IMR-90 (cell line): ENCODE measurements at regions not wholly inside any gene's neighbourhood (a gene's known extent, or its start where the extent isn't known, plus 50 kb on each side); places are given as distances from the start of the nearest gene placed in this dataset.

ENCODE experiments used
- ATAC-seq: fragments of 200-7000 bp; cut with Tn5 transposase; 2 replicates; pipeline ENCODE4 v1.9.1; 2020; ENCODE audit warnings: low read depth, mild to moderate bottlenecking, moderate library complexity
- BruUV-seq: library from RNA; stranded (reverse); fragments of 400-500 nt; replicated peaks from 2 replicates; lab custom pipeline; 2021; lab: Mats Ljungman, UMichigan
- CTCF ChIA-PET: fragments of 300-600 bp; formaldehyde crosslinking; extraction: SDS; loops from one replicate; lab custom pipeline; 2021; ENCODE audit warnings: antibody characterized with exemption; lab: Yijun Ruan, JAX
- POLR2A ChIA-PET: fragments of 300-600 bp; sonication (Branson Sonifier 250); formaldehyde crosslinking; loops from one replicate; lab custom pipeline; 2022; ENCODE audit warnings: antibody characterized with exemption; ENCODE audit not compliant: unreplicated experiment; lab: Charles Lee
- DNase-seq: peaks from one replicate; pipeline ENCODE4 v3.0.0; 2013
- H2AFZ ChIP-seq: replicated peaks from 2 replicates; pipeline ENCODE3; 2013; ENCODE audit warnings: low read length, mild to moderate bottlenecking; ENCODE audit not compliant: poor library complexity
- H2AK5ac ChIP-seq: 2 replicates; pipeline ENCODE4 v1.6.1; 2013; ENCODE audit warnings: low read depth, low read length, inconsistent platforms
- H2AK9ac ChIP-seq: replicated peaks from 2 replicates; pipeline ENCODE3; 2013; ENCODE audit warnings: mild to moderate bottlenecking, low read depth, low read length, moderate library complexity; ENCODE audit not compliant: poor library complexity
- H2BK120ac ChIP-seq: 2 replicates; pipeline ENCODE4 v1.6.1; 2013; ENCODE audit warnings: low read depth, low read length, inconsistent platforms
- H2BK15ac ChIP-seq: 3 replicates; pipeline ENCODE4 v1.6.1; 2013; ENCODE audit warnings: low read depth, low read length, inconsistent platforms
- H2BK20ac ChIP-seq: 2 replicates; pipeline ENCODE4 v1.6.1; 2013; ENCODE audit warnings: low read depth, mild to moderate bottlenecking, inconsistent platforms, low read length, moderate library complexity
- H2BK5ac ChIP-seq: 2 replicates; pipeline ENCODE4 v1.6.1; 2013; ENCODE audit warnings: mild to moderate bottlenecking, low read depth, low read length, inconsistent platforms; ENCODE audit not compliant: poor library complexity, severe bottlenecking
- H3K14ac ChIP-seq: replicated peaks from 2 replicates; pipeline ENCODE4 v1.6.1; 2013; ENCODE audit warnings: low read depth, low read length, inconsistent platforms
- H3K18ac ChIP-seq: 2 replicates; pipeline ENCODE4 v1.6.1; 2013; ENCODE audit warnings: low read depth, low read length, control low read depth
- H3K23ac ChIP-seq: 2 replicates; pipeline ENCODE4 v1.6.1; 2013; ENCODE audit warnings: low read depth, low read length, inconsistent platforms
- H3K27ac ChIP-seq: 2 replicates; pipeline ENCODE4 v1.5.1; 2013; ENCODE audit warnings: mild to moderate bottlenecking, control low read depth, low read length; ENCODE audit not compliant: insufficient read depth
- H3K27me3 ChIP-seq: 2 replicates; pipeline ENCODE4 v1.6.1; 2013; ENCODE audit warnings: low read length; ENCODE audit not compliant: control insufficient read depth, insufficient read depth
- H3K36me3 ChIP-seq: 2 replicates; pipeline ENCODE4 v1.6.1; 2013; ENCODE audit warnings: low read length, mixed read lengths; ENCODE audit not compliant: control insufficient read depth, insufficient read depth
- H3K4ac ChIP-seq: 2 replicates; pipeline ENCODE4 v1.6.1; 2013; ENCODE audit warnings: low read depth, low read length, inconsistent platforms
- H3K4me1 ChIP-seq: 2 replicates; pipeline ENCODE4 v1.6.1; 2013; ENCODE audit warnings: low read length, mixed read lengths; ENCODE audit not compliant: control insufficient read depth, insufficient read depth
- H3K4me2 ChIP-seq: 2 replicates; pipeline ENCODE4 v1.6.1; 2013; ENCODE audit warnings: low read depth, mild to moderate bottlenecking, control low read depth, low read length, moderate library complexity
- H3K4me3 ChIP-seq: 2 replicates; pipeline ENCODE4 v1.5.1; 2013; ENCODE audit warnings: low read depth, mild to moderate bottlenecking, control low read depth, low read length, moderate library complexity; ENCODE audit not compliant: insufficient read depth
- H3K56ac ChIP-seq: 2 replicates; pipeline ENCODE4 v1.6.1; 2013; ENCODE audit warnings: low read length, inconsistent platforms; ENCODE audit not compliant: insufficient read depth; ENCODE audit errors: extremely low read depth
- H3K79me1 ChIP-seq, 2 experiments: 2 replicates each; pipeline ENCODE4 v1.6.1; 2013; ENCODE audit warnings: low read length in 2 of 2, inconsistent platforms in 1 of 2, low read depth in 1 of 2
- H3K9ac ChIP-seq: 2 replicates; pipeline ENCODE4 v1.6.1; 2013; ENCODE audit warnings: low read depth, low read length, control low read depth
- H3K9me1 ChIP-seq: 2 replicates; pipeline ENCODE4 v1.6.1; 2013; ENCODE audit warnings: low read length, inconsistent platforms; ENCODE audit not compliant: insufficient read depth
- H3K9me3 ChIP-seq: 2 replicates; pipeline ENCODE4 v1.6.1; 2013; ENCODE audit warnings: low read length; ENCODE audit not compliant: control insufficient read depth, insufficient read depth
- H4K20me1 ChIP-seq: 2 replicates; pipeline ENCODE4 v1.6.1; 2013; ENCODE audit warnings: low read length, inconsistent platforms; ENCODE audit not compliant: insufficient read depth
- H4K5ac ChIP-seq: 2 replicates; pipeline ENCODE4 v1.6.1; 2013; ENCODE audit warnings: mild to moderate bottlenecking, low read depth, low read length, control low read depth
- H4K8ac ChIP-seq, 2 experiments: 2 replicates each; pipeline ENCODE4 v1.6.1; 2013; ENCODE audit warnings: low read depth in 2 of 2, low read length in 2 of 2, control low read depth in 1 of 2, inconsistent platforms in 1 of 2
- H4K91ac ChIP-seq: 2 replicates; pipeline ENCODE4 v1.6.1; 2013; ENCODE audit warnings: low read depth, low read length, inconsistent platforms; ENCODE audit not compliant: insufficient read depth
- BHLHE40 ChIP-seq: fragments of 150-350 bp; IDR thresholded peaks from 2 replicates; pipeline ENCODE4 v1.6.1; 2016; ENCODE audit warnings: mild to moderate bottlenecking, low read depth, low read length
- CHD1 ChIP-seq: IDR thresholded peaks from 2 replicates; pipeline ENCODE4 v1.6.1; 2012; ENCODE audit warnings: low read depth, low read length, improper control_type of control experiment
- FOS ChIP-seq: fragments of 150-350 bp; IDR thresholded peaks from 2 replicates; pipeline ENCODE4 v1.6.1; 2016; ENCODE audit warnings: low read depth, low read length
- MAFK ChIP-seq: IDR thresholded peaks from 2 replicates; pipeline ENCODE4 v1.6.1; 2012; ENCODE audit warnings: low read depth, low read length, improper control_type of control experiment
- MAZ ChIP-seq: IDR thresholded peaks from 2 replicates; pipeline ENCODE4 v1.6.1; 2012; ENCODE audit warnings: low read depth, mild to moderate bottlenecking, low read length, improper control_type of control experiment, moderate library complexity, borderline replicate concordance
- MXI1 ChIP-seq: IDR thresholded peaks from 2 replicates; pipeline ENCODE4 v1.6.1; 2012; ENCODE audit warnings: low read depth, mild to moderate bottlenecking, low read length, moderate library complexity, borderline replicate concordance
- NFE2L2 ChIP-seq: fragments of 150-350 bp; IDR thresholded peaks from 2 replicates; pipeline ENCODE4 v1.6.1; 2016; ENCODE audit warnings: low read depth, mild to moderate bottlenecking, low read length
- POLR2A ChIP-seq: IDR thresholded peaks from 2 replicates; pipeline ENCODE4 v1.6.1; 2012; ENCODE audit warnings: mild to moderate bottlenecking, low read depth, low read length
- RCOR1 ChIP-seq: IDR thresholded peaks from 2 replicates; pipeline ENCODE4 v1.6.1; 2012; ENCODE audit warnings: mild to moderate bottlenecking, low read length, improper control_type of control experiment; ENCODE audit not compliant: insufficient replicate concordance
- RFX5 ChIP-seq: IDR thresholded peaks from 2 replicates; pipeline ENCODE4 v1.8.0; 2012; ENCODE audit warnings: low read depth, mild to moderate bottlenecking, low read length, moderate library complexity
- SMC3 ChIP-seq: fragments of 150-350 bp; IDR thresholded peaks from 2 replicates; pipeline ENCODE4 v1.6.1; 2016; ENCODE audit warnings: low read depth, mild to moderate bottlenecking, antibody characterized with exemption, low read length, moderate library complexity
- WGBS, 2 experiments: methylation state at CpG; one replicate each; pipeline versions ENCODE4 v1.1.5 to v1.1.7; 2013; ENCODE audit warnings: missing lambda C conversion rate in 2 of 2; ENCODE audit not compliant: insufficient read length in 1 of 2; ENCODE audit errors: extremely low coverage in 2 of 2; 5-methylcytosine and 5-hydroxymethylcytosine counted together
- dilution Hi-C: fragments of 300-500 bp; cut with HindIII; formaldehyde crosslinking; loops from one replicate; pipeline ENCODE4 v1.14.3; 2018; ENCODE audit warnings: low sequenced_read_pairs; ENCODE audit not compliant: unreplicated experiment
- in situ Hi-C: fragments of 300-500 bp; cut with MboI; formaldehyde crosslinking; loops from 3 replicates; pipeline ENCODE4 v1.14.3; 2019; ENCODE audit warnings: low sequenced_read_pairs, inconsistent platforms, mixed read lengths
- intact Hi-C: fragments of 100-400 bp; cut with micrococcal nuclease; formaldehyde crosslinking; loops from 2 replicates; pipeline ENCODE4 v1.10.0; 2022
- TF ChIP-seq, protein P1 (sequence below): fragments of 150-350 bp; IDR thresholded peaks from 2 replicates; pipeline ENCODE4 v1.6.1; 2016; ENCODE audit warnings: low read depth, mild to moderate bottlenecking, low read length, moderate library complexity, borderline replicate concordance
- TF ChIP-seq, protein P2 (sequence below): conservative IDR thresholded peaks from 2 replicates; pipeline ENCODE4 v1.5.1; 2012; ENCODE audit warnings: mild to moderate bottlenecking, low read depth, low read length, improper control_type of control experiment
- TF ChIP-seq, protein P3 (sequence below): fragments of 150-350 bp; IDR thresholded peaks from 2 replicates; pipeline ENCODE4 v1.6.1; 2017; ENCODE audit warnings: mild to moderate bottlenecking, antibody characterized with exemption, low read length, low read depth

DNA sequence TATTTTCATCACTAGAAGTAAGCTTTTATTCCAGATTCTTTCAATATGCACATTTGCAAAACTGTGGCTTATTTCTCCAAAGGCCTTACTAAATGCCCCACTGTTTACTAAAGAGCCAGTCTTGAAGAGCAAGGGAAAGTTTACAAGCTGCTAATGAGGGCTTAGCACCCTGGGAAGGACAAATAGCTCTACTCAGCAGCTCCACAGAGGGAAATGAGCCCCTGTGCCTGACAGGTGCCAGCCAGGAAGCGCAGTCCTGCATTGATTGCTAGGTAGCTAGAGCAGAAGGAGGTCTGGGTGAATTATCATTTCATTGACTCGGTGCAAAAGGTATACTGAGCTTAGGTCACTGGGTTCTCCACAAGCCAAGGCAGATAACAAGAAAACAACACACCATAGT, 307.0 kb downstream of the SETD4 start:
- no peak overlapping the region for H4K5ac ChIP-seq
- no peak overlapping the region for H3K4me3 ChIP-seq
- H3K9ac ChIP-seq, result no peak overlapping the region
- intact Hi-C loops, result no loop called here
- no peak overlapping the region for H2AK9ac ChIP-seq
- TF ChIP-seq FOS (no peak), RFX5 (no peak), MAFK (no peak), NFE2L2 (no peak), MAZ (no peak), CHD1 (no peak), RCOR1 (no peak), BHLHE40 (no peak), MXI1 (no peak), SMC3 (no peak), POLR2A (no peak)
- TF ChIP-seq, protein P1, sequence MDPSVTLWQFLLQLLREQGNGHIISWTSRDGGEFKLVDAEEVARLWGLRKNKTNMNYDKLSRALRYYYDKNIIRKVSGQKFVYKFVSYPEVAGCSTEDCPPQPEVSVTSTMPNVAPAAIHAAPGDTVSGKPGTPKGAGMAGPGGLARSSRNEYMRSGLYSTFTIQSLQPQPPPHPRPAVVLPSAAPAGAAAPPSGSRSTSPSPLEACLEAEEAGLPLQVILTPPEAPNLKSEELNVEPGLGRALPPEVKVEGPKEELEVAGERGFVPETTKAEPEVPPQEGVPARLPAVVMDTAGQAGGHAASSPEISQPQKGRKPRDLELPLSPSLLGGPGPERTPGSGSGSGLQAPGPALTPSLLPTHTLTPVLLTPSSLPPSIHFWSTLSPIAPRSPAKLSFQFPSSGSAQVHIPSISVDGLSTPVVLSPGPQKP, result no peak
- TF ChIP-seq, protein P2, sequence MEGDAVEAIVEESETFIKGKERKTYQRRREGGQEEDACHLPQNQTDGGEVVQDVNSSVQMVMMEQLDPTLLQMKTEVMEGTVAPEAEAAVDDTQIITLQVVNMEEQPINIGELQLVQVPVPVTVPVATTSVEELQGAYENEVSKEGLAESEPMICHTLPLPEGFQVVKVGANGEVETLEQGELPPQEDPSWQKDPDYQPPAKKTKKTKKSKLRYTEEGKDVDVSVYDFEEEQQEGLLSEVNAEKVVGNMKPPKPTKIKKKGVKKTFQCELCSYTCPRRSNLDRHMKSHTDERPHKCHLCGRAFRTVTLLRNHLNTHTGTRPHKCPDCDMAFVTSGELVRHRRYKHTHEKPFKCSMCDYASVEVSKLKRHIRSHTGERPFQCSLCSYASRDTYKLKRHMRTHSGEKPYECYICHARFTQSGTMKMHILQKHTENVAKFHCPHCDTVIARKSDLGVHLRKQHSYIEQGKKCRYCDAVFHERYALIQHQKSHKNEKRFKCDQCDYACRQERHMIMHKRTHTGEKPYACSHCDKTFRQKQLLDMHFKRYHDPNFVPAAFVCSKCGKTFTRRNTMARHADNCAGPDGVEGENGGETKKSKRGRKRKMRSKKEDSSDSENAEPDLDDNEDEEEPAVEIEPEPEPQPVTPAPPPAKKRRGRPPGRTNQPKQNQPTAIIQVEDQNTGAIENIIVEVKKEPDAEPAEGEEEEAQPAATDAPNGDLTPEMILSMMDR, result no peak
- TF ChIP-seq, protein P3, sequence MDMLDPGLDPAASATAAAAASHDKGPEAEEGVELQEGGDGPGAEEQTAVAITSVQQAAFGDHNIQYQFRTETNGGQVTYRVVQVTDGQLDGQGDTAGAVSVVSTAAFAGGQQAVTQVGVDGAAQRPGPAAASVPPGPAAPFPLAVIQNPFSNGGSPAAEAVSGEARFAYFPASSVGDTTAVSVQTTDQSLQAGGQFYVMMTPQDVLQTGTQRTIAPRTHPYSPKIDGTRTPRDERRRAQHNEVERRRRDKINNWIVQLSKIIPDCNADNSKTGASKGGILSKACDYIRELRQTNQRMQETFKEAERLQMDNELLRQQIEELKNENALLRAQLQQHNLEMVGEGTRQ, result no peak
- no peak overlapping the region for H2AFZ ChIP-seq
- no peak overlapping the region for H3K4me2 ChIP-seq
- ChIA-PET CTCF (no interaction called here), POLR2A (no interaction called here)
- H3K79me1 ChIP-seq, result no peaks in the 10 kb centered on the region
- no peaks in the 10 kb centered on the region for H3K36me3 ChIP-seq
- H4K20me1 ChIP-seq, result no peaks in the 10 kb centered on the region
- no peak overlapping the region for H3K23ac ChIP-seq
- in situ Hi-C loops, result no loop called here
- H2AK5ac ChIP-seq, result no peak overlapping the region
- H4K91ac ChIP-seq, result no peak overlapping the region
- no peak overlapping the region for H3K4ac ChIP-seq
- peaks cover 3% of the 10 kb centered on the region for H3K9me3 ChIP-seq
- no CpG with 5 or more reads among the region's 2 CpGs for WGBS, 2 experiments
- no peak overlapping the region for H2BK120ac ChIP-seq
- no peaks in the 10 kb centered on the region for H3K4me1 ChIP-seq
- H3K18ac ChIP-seq, result no peak overlapping the region
- H2BK15ac ChIP-seq, result no peak overlapping the region
- BruUV-seq, result no TSS peak
- peaks cover 16% of the 10 kb centered on the region for H3K27me3 ChIP-seq
- no peak overlapping the region for H3K56ac ChIP-seq
- H3K27ac ChIP-seq, result no peak overlapping the region
- DNase-seq (no peak), ATAC-seq (no peak)
- no peak overlapping the region for H4K8ac ChIP-seq
- no peak overlapping the region for H3K14ac ChIP-seq
- dilution Hi-C loops, result no loop called here
- no peak overlapping the region for H2BK20ac ChIP-seq
- no peak overlapping the region for H2BK5ac ChIP-seq
- H3K9me1 ChIP-seq, result no peaks in the 10 kb centered on the region
